HUES48 (cell line): ENCODE measurements at regions not wholly inside any gene's neighbourhood (a gene's known extent, or its start where the extent isn't known, plus 50 kb on each side); places are given as distances from the start of the nearest gene placed in this dataset.

Experiments used
- H3K27ac ChIP-seq: one replicate; pipeline ENCODE4 v1.7.0; 2013; ENCODE audit warnings: low read depth, low read length, inconsistent platforms
- H3K27me3 ChIP-seq: 2 replicates; pipeline ENCODE4 v1.6.1; 2013; ENCODE audit warnings: mild to moderate bottlenecking, low read length; ENCODE audit not compliant: control insufficient read depth, insufficient read depth
- H3K36me3 ChIP-seq: 2 replicates; pipeline ENCODE4 v1.6.1; 2013; ENCODE audit warnings: low read length; ENCODE audit not compliant: control insufficient read depth, insufficient read depth
- H3K4me1 ChIP-seq: 2 replicates; pipeline ENCODE4 v1.6.1; 2013; ENCODE audit warnings: mild to moderate bottlenecking, low read length; ENCODE audit not compliant: control insufficient read depth, insufficient read depth
- H3K4me3 ChIP-seq: 2 replicates; pipeline ENCODE4 v1.5.1; 2013; ENCODE audit warnings: mild to moderate bottlenecking, low read depth, low read length
- H3K9ac ChIP-seq: 2 replicates; pipeline ENCODE4 v1.6.1; 2013; ENCODE audit warnings: mild to moderate bottlenecking, low read depth, low read length, moderate library complexity
- H3K9me3 ChIP-seq: 2 replicates; pipeline ENCODE4 v1.6.1; 2013; ENCODE audit warnings: low read length; ENCODE audit not compliant: control insufficient read depth, insufficient read depth

DNA sequence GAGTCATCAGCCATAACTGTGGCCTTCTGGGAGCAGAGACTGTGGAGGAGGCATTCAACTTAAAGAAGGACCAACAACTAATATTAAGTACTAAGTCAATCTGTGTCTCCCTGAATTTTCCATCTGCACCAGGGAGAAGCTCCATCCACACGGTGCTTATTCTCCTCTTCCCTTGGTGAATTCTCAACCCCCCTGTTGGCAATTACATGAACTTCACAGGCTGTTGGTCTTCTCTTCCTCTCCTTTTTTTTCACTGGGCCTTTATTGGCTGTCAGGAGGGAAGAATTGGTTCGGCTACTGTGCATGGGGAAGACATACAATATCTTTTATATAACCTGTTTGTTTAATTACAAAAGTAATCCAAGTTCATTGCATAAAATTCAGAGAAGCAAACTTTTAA, 152.8 kb upstream of the IRX6 start:
- Histone ChIP-seq H3K9me3 (no peaks in the 10 kb centered on the region), H3K27ac (no peak overlapping the region), H3K9ac (no peak overlapping the region), H3K27me3 (no peaks in the 10 kb centered on the region), H3K36me3 (no peaks in the 10 kb centered on the region), H3K4me1 (0 out of 2 replicates have a peak, but pooled peaks cover 6% of the 10 kb centered on the region), H3K4me3 (no peak overlapping the region)

DNA sequence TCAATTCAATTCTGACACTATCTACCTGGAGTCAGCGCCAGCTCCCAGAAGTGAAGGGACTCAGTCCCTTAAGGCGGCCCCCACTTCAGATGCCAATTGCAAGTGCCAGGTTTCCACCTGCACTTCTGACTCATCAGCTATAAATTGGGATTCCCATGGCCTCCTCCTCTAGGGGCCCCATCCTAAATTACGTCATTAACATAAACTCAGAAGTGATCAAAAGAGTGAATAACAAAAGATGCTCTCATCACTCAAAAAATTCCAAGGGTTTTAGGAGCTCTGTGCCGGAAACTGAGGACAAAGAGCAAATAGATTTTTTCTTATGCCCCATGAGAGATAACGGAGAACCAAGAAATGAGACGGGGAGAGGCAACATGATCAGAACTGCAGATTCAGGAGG, 148.6 kb upstream of the IRX6 start:
- no peak overlapping the region for H3K9ac ChIP-seq
- H3K36me3 ChIP-seq, result no peaks in the 10 kb centered on the region
- no peak overlapping the region for H3K4me3 ChIP-seq
- H3K9me3 ChIP-seq, result no peaks in the 10 kb centered on the region
- no peak overlapping the region for H3K27ac ChIP-seq
- H3K27me3 ChIP-seq, result no peaks in the 10 kb centered on the region
- no peaks in the 10 kb centered on the region for H3K4me1 ChIP-seq

DNA sequence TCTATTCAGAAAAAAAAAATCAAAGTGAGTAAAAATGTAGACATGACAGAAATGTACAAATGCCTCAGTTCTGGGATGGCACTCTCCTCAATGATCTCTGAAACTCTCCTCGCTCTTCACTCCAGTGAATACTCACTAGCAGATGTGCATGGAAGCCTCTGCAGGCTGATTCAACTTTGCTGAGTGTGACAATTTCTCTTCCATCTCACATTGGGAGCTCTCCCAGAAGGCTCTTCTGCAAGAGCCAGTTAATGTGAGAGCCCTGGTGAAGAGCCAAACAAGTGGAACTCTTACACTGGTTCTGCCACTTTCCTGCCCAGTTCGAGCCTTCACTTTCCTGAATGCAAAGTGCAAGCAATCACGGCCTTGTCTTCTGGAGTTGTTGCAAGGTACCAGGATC, 147.1 kb upstream of the IRX6 start:
- Histone ChIP-seq H3K27me3 (no peaks in the 10 kb centered on the region), H3K27ac (no peak overlapping the region), H3K36me3 (no peaks in the 10 kb centered on the region), H3K9ac (no peak overlapping the region), H3K9me3 (no peaks in the 10 kb centered on the region), H3K4me1 (no peaks in the 10 kb centered on the region), H3K4me3 (no peak overlapping the region)

DNA sequence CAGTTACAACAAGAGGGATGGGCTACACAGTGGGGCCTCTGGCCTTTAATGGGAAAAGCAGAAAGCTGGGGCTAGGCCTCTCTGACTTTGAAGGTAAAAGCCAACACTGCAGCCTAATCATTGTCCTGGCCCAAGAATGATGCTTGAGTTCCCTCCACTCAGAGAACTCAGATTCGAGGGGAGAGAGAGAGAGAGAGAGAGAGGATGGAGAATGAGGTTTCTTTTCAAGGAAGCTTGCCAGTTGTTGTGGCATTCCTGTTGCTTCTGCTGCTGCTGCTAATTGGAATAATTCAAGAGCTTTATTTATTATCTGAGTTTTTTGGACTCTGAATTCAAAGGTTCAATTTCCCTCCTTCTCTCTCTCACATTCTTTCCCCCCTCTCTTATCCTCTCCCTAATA, 144.6 kb upstream of the IRX6 start:
- no peaks in the 10 kb centered on the region for H3K27me3 ChIP-seq
- no peaks in the 10 kb centered on the region for H3K36me3 ChIP-seq
- H3K4me1 ChIP-seq, result peaks cover 8% of the 10 kb centered on the region; the same call in 1 of the 2 replicates
- no peak overlapping the region for H3K27ac ChIP-seq
- H3K4me3 ChIP-seq, result no peak overlapping the region
- no peak overlapping the region for H3K9ac ChIP-seq
- no peaks in the 10 kb centered on the region for H3K9me3 ChIP-seq

DNA sequence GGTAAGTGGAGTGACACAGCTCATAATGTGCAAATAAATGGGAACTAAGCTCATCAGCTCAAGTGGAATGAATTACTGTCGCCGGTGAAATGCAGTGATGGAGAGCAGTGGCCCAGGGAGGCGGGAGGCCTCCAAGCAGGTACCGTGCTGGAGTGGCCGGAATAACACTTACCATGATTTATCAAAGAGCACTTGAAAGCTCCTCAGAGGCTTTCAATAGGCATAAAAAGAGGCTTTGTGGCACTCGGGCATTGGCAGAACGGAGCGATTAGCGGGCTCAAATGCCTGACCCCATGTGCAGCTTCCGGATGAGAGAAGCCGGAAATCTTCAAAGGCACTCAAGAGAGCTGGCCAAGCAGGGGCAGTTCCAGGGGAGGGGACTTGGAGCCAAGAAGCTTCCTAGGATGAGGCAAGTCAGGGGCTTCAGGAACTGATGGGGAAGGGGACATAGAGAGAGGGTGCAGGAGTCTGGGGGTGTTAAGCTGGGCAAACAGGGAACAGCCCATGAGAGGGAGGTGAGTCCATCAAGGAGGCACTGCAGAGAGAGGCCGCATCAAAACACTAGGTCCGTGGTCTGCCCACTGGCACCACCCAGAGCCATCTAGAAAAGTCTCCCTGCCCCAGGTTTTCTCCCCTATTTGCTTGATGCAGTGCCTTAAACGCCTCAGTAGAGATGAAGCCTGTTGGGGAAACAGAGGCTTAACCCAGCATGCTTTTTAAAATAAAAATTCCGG, 144.0 kb upstream of the IRX6 start:
- Histone ChIP-seq H3K27me3 (no peaks in the 10 kb centered on the region), H3K9ac (no peak overlapping the region), H3K27ac (no peak overlapping the region), H3K4me1 (peaks cover 10% of the 10 kb centered on the region; the same call in 1 of the 2 replicates), H3K9me3 (no peaks in the 10 kb centered on the region), H3K4me3 (no peak overlapping the region), H3K36me3 (no peaks in the 10 kb centered on the region)

DNA sequence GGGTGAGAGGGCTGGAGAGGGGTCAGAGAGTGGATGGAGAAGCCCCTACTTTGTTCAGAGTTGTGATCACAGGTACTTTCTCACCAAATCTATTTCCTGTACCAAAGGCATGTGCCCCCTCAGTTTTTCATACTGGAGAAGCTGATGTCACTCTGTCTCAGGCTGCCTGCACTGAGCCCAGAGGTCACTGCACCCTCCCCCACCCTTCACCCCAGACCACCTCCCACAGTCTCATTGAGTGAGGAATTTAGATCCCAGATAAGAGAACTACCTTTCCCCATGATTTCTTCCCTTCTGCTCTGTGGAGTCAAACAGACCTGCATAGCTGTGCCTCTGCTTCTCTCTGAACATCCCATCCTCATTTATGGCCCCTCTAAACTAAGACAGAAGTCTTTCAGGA, 140.0 kb upstream of the IRX6 start:
- Histone ChIP-seq H3K9ac (no peak overlapping the region), H3K27me3 (no peaks in the 10 kb centered on the region), H3K9me3 (no peaks in the 10 kb centered on the region), H3K27ac (no peak overlapping the region), H3K4me1 (peaks cover 11% of the 10 kb centered on the region), H3K36me3 (no peaks in the 10 kb centered on the region), H3K4me3 (no peak overlapping the region)

DNA sequence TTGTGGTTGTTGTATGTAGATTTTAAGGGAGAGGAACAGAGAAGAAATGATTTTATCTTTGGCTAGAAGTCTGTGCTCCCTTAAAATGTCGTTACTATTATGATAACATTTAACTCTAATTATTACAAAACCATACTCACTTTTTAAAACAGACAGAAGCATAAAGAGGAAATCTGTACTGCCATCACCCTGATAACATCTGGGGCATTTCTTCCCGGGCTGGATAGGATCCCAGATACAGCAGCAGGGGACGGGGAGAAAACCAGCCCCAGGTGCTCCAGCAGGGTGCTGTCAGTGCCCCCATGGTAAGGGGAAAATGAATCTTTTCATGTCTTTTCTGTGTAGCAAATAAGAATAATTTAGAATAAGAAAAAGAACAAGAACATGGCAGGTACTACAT, 139.4 kb upstream of the IRX6 start:
- Histone ChIP-seq H3K4me1 (peaks cover 16% of the 10 kb centered on the region), H3K4me3 (no peak overlapping the region), H3K9me3 (no peaks in the 10 kb centered on the region), H3K36me3 (no peaks in the 10 kb centered on the region), H3K9ac (no peak overlapping the region), H3K27ac (no peak overlapping the region), H3K27me3 (no peaks in the 10 kb centered on the region)

DNA sequence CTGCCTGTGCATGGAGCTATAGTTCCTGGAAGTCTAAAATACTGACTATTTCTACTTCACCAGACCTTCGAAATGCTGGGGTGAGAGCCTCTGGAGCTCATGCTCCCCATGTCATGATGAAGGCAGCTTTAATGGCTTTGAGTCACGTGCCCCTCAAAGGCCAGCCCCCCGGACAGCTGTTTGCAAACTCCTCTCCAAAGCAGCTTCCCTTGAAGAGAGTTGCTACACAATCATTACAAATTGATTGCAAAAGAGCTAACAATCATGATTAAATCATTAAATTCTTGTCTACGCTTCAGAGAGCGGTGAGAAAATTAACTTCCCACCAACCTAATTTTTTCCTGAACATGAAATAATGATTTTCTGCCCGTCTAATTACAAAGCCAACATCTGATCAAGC, 134.8 kb upstream of the IRX6 start:
- H3K9ac ChIP-seq, result no peak overlapping the region
- H3K27me3 ChIP-seq, result no peaks in the 10 kb centered on the region
- no peak overlapping the region for H3K27ac ChIP-seq

DNA sequence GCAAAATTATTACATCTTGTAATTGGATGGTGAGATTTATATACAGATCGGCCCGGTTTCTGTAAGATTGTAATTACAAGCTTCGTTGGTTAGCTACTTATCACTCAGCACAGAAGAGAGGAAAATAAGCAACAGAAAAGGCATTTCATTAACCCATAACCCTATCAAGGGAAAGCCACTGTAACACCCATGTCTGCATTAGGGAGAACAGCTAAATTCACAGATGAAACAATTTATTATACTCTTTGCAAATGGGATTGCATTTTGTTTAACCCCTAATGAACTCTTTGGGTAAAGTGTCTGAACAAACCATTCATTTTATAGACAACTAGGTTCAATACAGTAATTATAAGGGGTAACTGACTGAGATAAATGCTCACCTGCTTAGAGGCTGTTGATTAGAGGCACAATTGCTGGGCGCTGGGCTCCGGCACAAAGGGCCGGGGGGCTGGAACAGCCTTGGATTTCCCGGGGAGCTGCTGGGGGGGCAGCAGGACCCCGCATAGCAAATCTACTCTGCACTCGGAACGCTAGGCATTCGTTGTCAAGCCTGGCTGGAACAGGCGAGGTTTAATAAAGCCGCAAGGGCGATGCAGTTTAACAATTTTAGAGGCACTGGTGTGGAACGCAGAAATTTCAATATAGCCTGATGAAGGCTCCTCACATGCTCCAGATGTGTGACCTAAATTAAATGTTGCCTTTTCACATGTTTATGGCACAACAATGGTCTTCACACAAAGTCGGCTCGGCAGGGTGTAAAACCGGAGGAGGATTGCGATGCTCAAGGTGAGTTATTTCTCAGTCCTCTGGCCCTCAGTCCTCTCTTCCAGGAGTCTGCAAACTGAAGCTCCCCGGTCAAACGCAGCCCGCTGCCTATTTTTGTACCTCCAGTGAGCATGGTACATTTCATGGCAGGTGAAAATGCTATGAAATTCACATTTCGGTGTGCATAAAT, 134.0 kb upstream of the IRX6 start:
- H3K4me1 ChIP-seq, result peaks cover 16% of the 10 kb centered on the region
- no peaks in the 10 kb centered on the region for H3K27me3 ChIP-seq
- H3K4me3 ChIP-seq, result peak overlapping the region; percentile 45
- H3K36me3 ChIP-seq, result no peaks in the 10 kb centered on the region
- no peaks in the 10 kb centered on the region for H3K9me3 ChIP-seq
- no peak overlapping the region for H3K27ac ChIP-seq
- no peak overlapping the region for H3K9ac ChIP-seq

More for the DNA sequence above, 134.8 kb upstream of the IRX6 start:
- Histone ChIP-seq H3K4me3 (no peak overlapping the region), H3K9me3 (no peaks in the 10 kb centered on the region), H3K4me1 (peaks cover 19% of the 10 kb centered on the region), H3K36me3 (no peaks in the 10 kb centered on the region)

DNA sequence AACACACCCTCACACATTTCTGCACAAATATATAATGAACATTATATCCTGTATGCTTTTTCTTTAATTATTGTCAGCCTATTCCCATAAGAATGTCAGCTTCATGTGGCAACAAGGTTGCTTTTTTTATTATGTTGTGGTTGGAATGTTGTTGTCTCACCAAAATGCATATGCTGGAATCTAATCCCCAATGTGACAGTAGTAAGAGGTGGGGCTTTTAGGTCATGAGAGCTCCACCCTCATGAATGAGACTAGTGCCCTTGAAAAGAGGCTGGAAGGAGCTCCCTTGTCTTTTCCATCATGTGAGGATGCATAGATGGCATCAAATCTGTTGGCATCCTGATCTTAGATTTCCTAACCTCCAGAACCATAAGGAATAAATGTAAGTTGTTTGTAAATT, 131.3 kb upstream of the IRX6 start:
- Histone ChIP-seq H3K36me3 (no peaks in the 10 kb centered on the region), H3K4me3 (no peak overlapping the region), H3K9ac (no peak overlapping the region), H3K27me3 (no peaks in the 10 kb centered on the region), H3K4me1 (peaks cover 16% of the 10 kb centered on the region), H3K27ac (no peak overlapping the region), H3K9me3 (peaks cover 7% of the 10 kb centered on the region; the same call in 1 of the 2 replicates)

DNA sequence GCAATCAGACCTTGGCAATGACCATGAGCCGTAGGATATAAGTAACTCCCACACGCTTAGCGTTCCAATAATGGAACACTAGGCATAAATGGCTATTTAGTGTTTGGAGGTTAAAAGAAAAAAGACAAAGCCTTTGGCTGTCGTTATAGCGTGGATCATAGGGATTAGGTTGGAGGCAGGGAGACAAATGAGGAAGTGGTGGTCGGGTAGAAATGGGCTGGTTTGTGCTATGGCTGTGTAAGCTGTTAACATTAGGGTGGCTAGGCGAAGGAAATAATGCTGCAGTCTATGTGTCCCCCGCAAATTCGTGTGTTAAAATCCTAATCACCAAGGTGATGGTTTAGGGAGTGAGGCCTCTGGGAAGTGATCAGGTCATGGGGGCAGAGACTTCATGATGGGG, 120.4 kb upstream of the IRX6 start:
- Histone ChIP-seq H3K36me3 (no peaks in the 10 kb centered on the region), H3K27me3 (no peaks in the 10 kb centered on the region), H3K4me3 (no peak overlapping the region), H3K4me1 (peaks cover 10% of the 10 kb centered on the region; the same call in 1 of the 2 replicates), H3K27ac (no peak overlapping the region), H3K9me3 (peaks cover 11% of the 10 kb centered on the region), H3K9ac (no peak overlapping the region)
